IPS DF 6.9 (cell line): ENCODE measurements at regions not wholly inside any gene's neighbourhood (a gene's known extent, or its start where the extent isn't known, plus 50 kb on each side); places are given as distances from the start of the nearest gene placed in this dataset.

Experiments
- DNase-seq: peaks from one replicate; pipeline ENCODE4 v3.0.0-alpha.2; 2013; ENCODE audit warnings: low read depth, low spot score
- H3K27ac ChIP-seq: one replicate; pipeline ENCODE4 v1.5.1; 2013; ENCODE audit warnings: low read length, control low read depth
- H3K27me3 ChIP-seq: 2 replicates; pipeline ENCODE4 v1.6.1; 2013; ENCODE audit warnings: mild to moderate bottlenecking, low read length; ENCODE audit not compliant: control insufficient read depth, insufficient read depth
- H3K36me3 ChIP-seq: 2 replicates; pipeline ENCODE4 v1.6.1; 2013; ENCODE audit warnings: low read length; ENCODE audit not compliant: control insufficient read depth, insufficient read depth
- H3K4me1 ChIP-seq: 2 replicates; pipeline ENCODE4 v1.6.1; 2013; ENCODE audit warnings: low read length; ENCODE audit not compliant: control insufficient read depth, insufficient read depth
- H3K4me3 ChIP-seq: 2 replicates; pipeline ENCODE4 v1.5.1; 2013; ENCODE audit warnings: mild to moderate bottlenecking, low read length
- H3K9me3 ChIP-seq: 2 replicates; pipeline ENCODE4 v1.6.1; 2013; ENCODE audit warnings: low read length, inconsistent platforms; ENCODE audit not compliant: control insufficient read depth, insufficient read depth
- WGBS: extraction: QIAGEN DNeasy Blood & Tissue Kit; methylation state at CpG from one replicate; pipeline ENCODE4 v1.1.7; 2013; ENCODE audit warnings: mixed read lengths, missing lambda C conversion rate; ENCODE audit not compliant: insufficient read length, insufficient coverage; 5-methylcytosine and 5-hydroxymethylcytosine counted together

DNA sequence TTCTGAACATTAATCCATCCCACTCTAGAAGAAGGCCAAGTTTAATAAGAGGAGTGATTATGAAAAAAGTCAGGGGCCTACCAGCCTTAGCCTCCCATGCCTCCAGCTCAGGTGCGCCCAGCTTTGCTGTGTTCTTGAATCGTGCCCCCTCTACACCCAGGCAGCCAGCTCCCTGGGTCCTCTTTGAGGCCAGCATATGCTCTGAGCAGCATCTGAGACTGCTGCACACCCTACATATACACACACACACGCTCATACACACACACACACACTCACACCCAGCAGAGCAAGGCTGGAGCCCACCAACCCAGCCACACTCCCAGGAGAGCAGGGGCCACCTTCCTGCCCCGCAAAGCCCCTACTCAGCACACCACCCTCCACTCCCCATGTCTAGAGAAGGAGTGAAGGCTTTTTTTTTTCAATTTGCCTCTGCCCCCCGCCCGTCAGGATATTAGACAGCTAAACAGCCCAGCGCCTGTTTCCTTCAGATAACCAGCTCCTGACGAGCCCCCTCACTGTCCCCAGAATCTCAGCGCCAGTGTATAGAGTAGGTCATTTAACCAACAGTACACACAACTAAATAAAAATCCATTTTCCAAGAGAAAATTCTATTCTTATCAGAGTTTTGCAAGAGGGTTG, 121.6 kb downstream of the BUD13 start:
- Histone ChIP-seq H3K27ac (no peak overlapping the region), H3K36me3 (no peaks in the 10 kb centered on the region), H3K27me3 (no peaks in the 10 kb centered on the region), H3K4me1 (peaks cover 2% of the 10 kb centered on the region), H3K4me3 (no peak overlapping the region), H3K9me3 (no peaks in the 10 kb centered on the region)
- no CpG with 5 or more reads among the region's 9 CpGs for WGBS
- DNase-seq, result no peak

DNA sequence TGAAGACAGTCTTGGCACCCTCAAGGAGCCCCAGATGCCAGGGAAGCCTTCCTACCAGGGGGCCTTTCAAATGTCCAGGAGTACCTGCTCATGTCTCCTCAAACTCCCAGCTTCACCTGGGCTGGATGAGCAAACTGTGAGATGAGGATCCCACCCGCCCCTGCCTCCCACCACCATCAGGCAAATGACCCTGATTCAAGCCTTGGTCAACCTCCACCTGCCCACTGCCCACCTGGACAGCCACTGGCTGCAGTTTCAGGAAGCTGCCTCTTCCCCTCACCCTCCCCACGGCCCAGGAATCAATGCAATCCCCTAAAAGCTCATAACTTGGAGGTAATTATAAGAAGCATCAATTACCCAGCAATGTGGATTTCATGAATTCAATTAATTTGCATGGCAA, 122.7 kb downstream of the BUD13 start:
- WGBS, result no CpG with 5 or more reads among the region's 2 CpGs

DNA sequence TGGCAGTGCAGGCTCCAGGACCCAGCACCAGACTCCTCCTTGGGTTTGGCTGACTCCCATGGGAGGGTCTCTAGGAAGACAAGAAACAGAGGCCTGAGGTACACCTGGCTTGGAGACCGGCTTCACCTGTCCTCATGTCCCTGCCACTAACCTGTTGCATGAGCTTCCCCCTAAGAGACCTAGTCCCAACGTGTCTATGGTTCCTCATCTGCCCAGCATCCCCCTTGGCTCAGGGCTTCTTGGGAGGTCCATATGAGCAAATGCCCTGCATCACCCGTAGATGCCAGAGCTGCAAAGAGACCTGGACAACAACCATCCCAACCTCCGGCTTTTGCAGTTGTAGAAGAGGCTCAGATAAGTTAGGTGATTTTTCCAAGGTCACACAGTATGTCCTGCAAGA, 123.5 kb downstream of the BUD13 start:
- no peaks in the 10 kb centered on the region for H3K27me3 ChIP-seq
- peaks cover 2% of the 10 kb centered on the region for H3K4me1 ChIP-seq
- no CpG with 5 or more reads among the region's 4 CpGs for WGBS
- H3K27ac ChIP-seq, result no peak overlapping the region
- H3K4me3 ChIP-seq, result no peak overlapping the region
- H3K36me3 ChIP-seq, result no peaks in the 10 kb centered on the region
- no peaks in the 10 kb centered on the region for H3K9me3 ChIP-seq
- DNase-seq, result no peak

More for the DNA sequence above, 122.7 kb downstream of the BUD13 start:
- H3K9me3 ChIP-seq, result no peaks in the 10 kb centered on the region
- H3K4me3 ChIP-seq, result no peak overlapping the region
- peaks cover 2% of the 10 kb centered on the region for H3K4me1 ChIP-seq
- DNase-seq, result no peak
- no peaks in the 10 kb centered on the region for H3K27me3 ChIP-seq
- H3K27ac ChIP-seq, result no peak overlapping the region
- H3K36me3 ChIP-seq, result no peaks in the 10 kb centered on the region

DNA sequence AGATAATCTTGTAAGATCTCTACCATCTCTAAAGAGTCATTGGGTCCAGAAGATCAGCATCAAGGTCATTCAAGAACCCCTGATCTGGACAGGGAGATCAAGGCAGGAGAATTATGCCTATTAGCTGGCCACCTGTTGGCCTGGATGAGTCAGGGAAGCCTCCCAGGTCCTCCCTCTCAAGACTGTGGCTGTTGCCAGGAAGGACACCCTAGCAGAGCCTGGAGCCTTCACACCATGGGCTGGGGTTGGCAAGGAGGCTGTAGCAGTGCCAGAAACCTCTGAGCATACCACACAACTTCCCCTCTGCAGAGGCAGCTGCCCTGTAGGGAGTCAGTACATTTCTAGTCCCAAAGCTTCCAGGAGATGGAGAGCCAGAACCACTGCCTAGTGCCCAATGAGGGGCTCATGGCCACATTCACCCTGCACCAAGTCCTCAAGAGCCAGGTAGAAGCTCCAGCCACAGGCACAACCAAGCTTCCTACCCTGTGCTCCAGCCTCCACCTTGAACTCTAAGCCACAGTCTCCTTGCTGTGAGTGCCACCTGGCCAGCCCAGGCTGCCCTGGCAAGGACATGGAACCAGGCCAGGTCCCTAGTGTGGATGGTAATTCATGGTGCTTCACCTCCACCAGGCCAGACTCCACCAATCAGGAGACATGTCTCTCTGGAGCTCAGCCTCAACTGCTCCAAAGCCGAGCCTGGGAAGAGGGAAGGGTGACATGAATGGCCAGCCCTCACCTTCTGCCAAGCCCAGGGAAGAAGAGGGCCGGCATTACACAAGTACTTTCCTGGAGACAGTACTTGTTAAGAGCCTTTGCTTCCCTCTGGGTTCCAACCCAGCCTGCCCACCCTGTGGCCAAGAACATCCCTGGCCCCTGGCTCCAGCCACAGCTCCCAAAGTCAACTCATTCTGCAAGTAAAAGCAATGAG, 124.3 kb downstream of the BUD13 start:
- Histone ChIP-seq H3K9me3 (no peaks in the 10 kb centered on the region), H3K4me3 (no peak overlapping the region), H3K36me3 (no peaks in the 10 kb centered on the region), H3K4me1 (peaks cover 4% of the 10 kb centered on the region), H3K27me3 (no peaks in the 10 kb centered on the region), H3K27ac (no peak overlapping the region)
- no peak for DNase-seq
- no CpG with 5 or more reads among the region's 2 CpGs for WGBS

DNA sequence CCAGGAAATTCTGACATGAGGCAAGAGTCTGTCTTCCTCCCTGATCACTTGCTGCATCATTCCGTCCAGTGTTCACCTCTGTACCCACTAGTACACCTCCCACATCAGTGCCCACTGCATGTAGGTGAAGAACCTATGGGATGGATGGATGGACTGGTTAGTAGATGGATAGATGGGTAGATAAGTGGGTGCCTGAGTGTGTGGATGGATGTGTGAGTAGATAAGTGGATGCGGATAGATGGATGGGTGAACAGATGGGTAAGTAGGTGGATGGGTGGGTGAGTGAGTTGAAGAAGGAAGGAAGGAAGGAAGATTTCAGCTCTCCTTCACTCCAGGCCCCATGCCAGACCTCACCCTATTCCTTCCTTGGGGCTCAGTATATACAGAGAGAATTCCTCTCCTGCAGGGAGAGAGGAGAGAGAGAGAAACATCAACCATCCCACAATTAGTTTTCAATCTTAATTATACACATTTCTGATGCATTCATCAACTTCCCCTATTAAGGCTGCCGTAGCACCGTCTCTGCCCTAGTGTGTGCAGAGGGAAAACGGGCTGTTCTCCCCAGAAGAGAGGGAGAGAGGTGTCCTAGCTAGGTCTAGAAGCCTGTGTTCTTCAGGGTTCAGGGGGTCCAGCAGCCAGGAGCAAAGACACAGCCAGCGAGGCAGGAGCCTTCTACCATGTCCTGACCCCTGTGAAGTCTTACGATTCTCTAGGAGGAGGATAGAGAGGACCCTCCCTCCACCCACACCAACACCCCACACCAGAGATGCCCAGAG, 125.3 kb downstream of the BUD13 start:
- no peaks in the 10 kb centered on the region for H3K9me3 ChIP-seq

DNA sequence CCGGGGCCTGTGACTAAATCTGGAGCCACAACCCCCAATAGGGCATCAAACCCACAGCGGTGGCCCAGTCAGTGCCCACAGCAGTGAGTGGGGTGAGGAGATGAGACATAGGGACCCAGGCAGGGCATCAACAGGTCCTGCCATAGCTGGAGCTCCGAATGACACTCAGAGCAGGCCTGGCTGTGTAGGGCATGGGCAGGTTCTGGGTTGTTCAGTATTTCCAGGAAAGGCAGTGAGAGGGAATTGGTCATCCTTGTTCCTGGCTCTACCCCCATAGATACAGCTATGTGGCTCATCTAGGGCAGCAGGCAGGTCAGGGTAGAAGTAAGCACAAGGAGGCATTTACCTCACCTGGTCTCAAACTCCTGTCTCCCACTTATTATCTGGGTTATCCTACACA, 126.6 kb downstream of the BUD13 start:
- no peaks in the 10 kb centered on the region for H3K27me3 ChIP-seq
- H3K4me3 ChIP-seq, result no peak overlapping the region
- H3K36me3 ChIP-seq, result no peaks in the 10 kb centered on the region
- H3K27ac ChIP-seq, result no peak overlapping the region
- peaks cover 2% of the 10 kb centered on the region; the same call in 1 of the 2 replicates for H3K4me1 ChIP-seq
- no peak for DNase-seq
- H3K9me3 ChIP-seq, result no peaks in the 10 kb centered on the region
- no CpG with 5 or more reads among the region's 3 CpGs for WGBS

More for the DNA sequence above, 125.3 kb downstream of the BUD13 start:
- no peak for DNase-seq
- Histone ChIP-seq H3K4me3 (no peak overlapping the region), H3K36me3 (no peaks in the 10 kb centered on the region), H3K27me3 (no peaks in the 10 kb centered on the region), H3K4me1 (peaks cover 4% of the 10 kb centered on the region), H3K27ac (no peak overlapping the region)
- 100% methylated on average over 1 of the region's 7 CpGs for WGBS

DNA sequence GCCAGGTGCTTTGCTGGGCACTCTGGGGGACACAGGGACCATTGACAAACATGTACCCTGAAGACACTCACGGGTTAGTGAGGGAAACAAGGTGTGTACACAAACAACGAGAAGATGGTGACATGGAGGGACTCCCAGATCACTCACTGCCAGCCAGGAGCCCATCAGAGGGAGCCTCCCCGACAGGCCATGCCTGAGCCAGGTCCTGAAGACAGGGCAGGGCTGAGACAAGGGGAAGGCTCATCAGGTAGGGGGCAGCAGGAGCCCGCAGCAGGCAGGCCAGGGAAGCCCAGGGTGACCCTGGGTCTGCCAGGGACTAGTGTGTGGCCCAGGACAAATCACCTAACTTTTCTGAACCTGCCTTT, 127.9 kb downstream of the BUD13 start:
- Histone ChIP-seq H3K9me3 (no peaks in the 10 kb centered on the region), H3K27ac (no peak overlapping the region), H3K36me3 (no peaks in the 10 kb centered on the region), H3K4me1 (peaks cover 2% of the 10 kb centered on the region; the same call in 1 of the 2 replicates), H3K27me3 (no peaks in the 10 kb centered on the region), H3K4me3 (no peak overlapping the region)
- WGBS, result no CpG with 5 or more reads among the region's 4 CpGs
- DNase-seq, result peak; percentile 13

DNA sequence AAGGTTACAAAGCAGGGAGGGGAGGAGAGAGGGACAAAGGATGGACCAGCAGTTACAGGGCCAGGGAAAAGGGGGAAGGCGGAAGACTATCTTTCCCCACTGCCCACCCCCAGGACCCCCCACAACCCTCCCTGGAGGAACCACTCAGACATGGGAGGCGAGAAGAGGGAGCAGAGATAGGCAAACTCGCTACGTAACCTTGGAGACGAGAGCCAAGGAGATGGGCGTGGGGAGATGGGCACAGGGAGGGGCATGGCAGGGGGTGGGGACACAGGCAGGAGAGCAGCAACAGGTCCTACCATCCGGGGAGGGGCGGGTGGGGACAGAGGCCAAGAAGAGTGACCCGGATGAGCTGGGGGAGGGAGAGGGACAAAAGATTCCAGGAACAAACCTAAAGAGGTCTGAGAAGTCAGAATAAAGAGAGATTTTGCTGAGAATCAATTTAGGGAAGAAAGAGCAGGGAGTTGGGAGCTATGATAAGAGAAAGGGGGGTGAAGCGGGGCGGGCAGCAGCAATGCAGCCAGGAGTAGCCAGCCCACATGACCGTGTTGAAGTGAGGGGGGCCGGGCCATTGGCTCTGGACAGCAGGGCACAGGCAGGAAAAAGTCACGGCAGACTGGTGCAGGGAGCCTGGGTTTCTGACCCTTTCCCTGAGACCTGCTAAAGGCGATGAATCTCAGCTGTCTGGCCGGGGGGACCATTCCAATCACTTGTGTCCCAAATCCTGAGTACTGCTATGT, 128.4 kb downstream of the BUD13 start:
- Histone ChIP-seq H3K4me1 (peaks cover 2% of the 10 kb centered on the region; the same call in 1 of the 2 replicates), H3K9me3 (no peaks in the 10 kb centered on the region), H3K27ac (no peak overlapping the region), H3K4me3 (no peak overlapping the region), H3K36me3 (no peaks in the 10 kb centered on the region), H3K27me3 (no peaks in the 10 kb centered on the region)
- no CpG with 5 or more reads among the region's 16 CpGs for WGBS
- no peak for DNase-seq

DNA sequence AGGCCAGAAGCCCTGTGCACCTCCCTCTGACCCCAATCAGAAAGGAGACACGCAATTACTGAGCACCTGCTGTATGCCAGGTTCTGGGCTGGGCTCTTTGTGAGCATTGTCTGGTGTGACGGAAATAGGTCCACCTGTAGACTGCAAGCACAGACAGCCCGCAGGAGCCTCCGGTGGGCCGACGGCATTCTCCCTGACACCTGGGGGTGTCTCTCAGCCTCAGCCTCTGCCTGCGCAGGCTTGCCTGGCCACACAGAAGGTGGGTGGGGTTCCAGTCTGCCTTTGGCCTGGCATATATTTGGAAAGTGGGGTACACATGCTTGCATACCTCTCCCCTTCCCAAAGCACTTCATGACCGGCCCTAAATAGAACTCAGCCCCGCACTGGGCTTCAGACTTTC, 129.3 kb downstream of the BUD13 start:
- no peak overlapping the region for H3K4me3 ChIP-seq
- WGBS, result no CpG with 5 or more reads among the region's 9 CpGs
- no peak for DNase-seq
- no peaks in the 10 kb centered on the region for H3K36me3 ChIP-seq
- H3K9me3 ChIP-seq, result no peaks in the 10 kb centered on the region
- H3K4me1 ChIP-seq, result peaks cover 2% of the 10 kb centered on the region; the same call in 1 of the 2 replicates
- no peak overlapping the region for H3K27ac ChIP-seq
- no peaks in the 10 kb centered on the region for H3K27me3 ChIP-seq

DNA sequence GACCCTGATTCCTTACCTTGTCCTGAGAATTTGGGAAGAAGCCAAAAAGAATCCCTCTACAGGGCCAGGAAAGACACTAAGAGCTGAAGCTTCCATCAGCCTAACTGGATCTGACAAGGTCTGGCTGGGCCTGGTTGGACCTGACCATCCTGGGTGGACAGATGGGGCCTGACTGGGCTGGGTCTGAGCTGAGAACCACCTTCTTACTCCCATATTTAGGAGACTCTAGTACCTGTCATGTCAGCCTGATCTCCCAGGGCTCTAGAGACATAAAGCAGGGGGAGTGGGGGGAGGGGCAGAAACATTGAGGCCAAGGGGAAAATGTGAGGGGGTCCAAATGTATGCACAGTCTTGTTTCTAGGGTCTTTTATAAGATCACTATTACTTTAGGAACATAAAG, 129.9 kb downstream of the BUD13 start:
- H3K4me1 ChIP-seq, result peaks cover 2% of the 10 kb centered on the region; the same call in 1 of the 2 replicates
- no peak overlapping the region for H3K4me3 ChIP-seq
- DNase-seq, result no peak
- H3K36me3 ChIP-seq, result no peaks in the 10 kb centered on the region
- no peak overlapping the region for H3K27ac ChIP-seq
- no peaks in the 10 kb centered on the region for H3K9me3 ChIP-seq
- H3K27me3 ChIP-seq, result no peaks in the 10 kb centered on the region
